Neutrophil (primary cell): ENCODE measurements at regions not wholly inside any gene's neighbourhood (a gene's known extent, or its start where the extent isn't known, plus 50 kb on each side); places are given as distances from the start of the nearest gene placed in this dataset.

Source experiments
- H3K27ac ChIP-seq: fragments of 200-600 bp; sonication (generic); 2 replicates; pipeline ENCODE4 v1.5.1; 2016; ENCODE audit warnings: mild to moderate bottlenecking, moderate library complexity
- H3K27me3 ChIP-seq: fragments of 200-600 bp; sonication (generic); 2 replicates; pipeline ENCODE4 v1.6.0; 2016; ENCODE audit warnings: mild to moderate bottlenecking
- H3K36me3 ChIP-seq: fragments of 200-600 bp; sonication (generic); 2 replicates; pipeline ENCODE4 v1.5.1; 2017
- H3K4me1 ChIP-seq, 2 experiments: fragments of 200-600 bp in 1 of 2; sonication (generic) in 1 of 2; 1 replicate in 1 of 2; 2 replicates in 1 of 2; pipeline versions ENCODE4 v1.5.1 to v1.6.1; 2013 to 2016; ENCODE audit warnings: low read depth in 1 of 2, low read length in 1 of 2, mild to moderate bottlenecking in 1 of 2, moderate library complexity in 1 of 2; ENCODE audit not compliant: control insufficient read depth in 1 of 2, insufficient read depth in 1 of 2
- H3K4me3 ChIP-seq, 2 experiments: fragments of 200-600 bp in 1 of 2; sonication (generic) in 1 of 2; 1 replicate in 1 of 2; 2 replicates in 1 of 2; pipeline ENCODE4 v1.5.1; 2013 to 2016; ENCODE audit warnings: low read depth in 1 of 2, low read length in 1 of 2, mild to moderate bottlenecking in 1 of 2, moderate library complexity in 1 of 2
- H3K9me3 ChIP-seq: fragments of 200-600 bp; sonication (generic); 2 replicates; pipeline ENCODE4 v1.5.1; 2016
- TF ChIP-seq, protein P1 (sequence below): fragments of 200-600 bp; sonication (generic); IDR thresholded peaks from 2 replicates; pipeline ENCODE4 v1.5.1; 2016; ENCODE audit warnings: antibody characterized with exemption

- no peaks in the 10 kb centered on the region for H3K27me3 ChIP-seq
- no peaks in the 10 kb centered on the region for H3K9me3 ChIP-seq
- H3K4me1 ChIP-seq: peaks cover 0 to 9% of the 10 kb centered on the region in 2 experiments
- no peak overlapping the region for H3K27ac ChIP-seq
- H3K4me3 ChIP-seq: no peak overlapping the region
- TF ChIP-seq, protein P1, sequence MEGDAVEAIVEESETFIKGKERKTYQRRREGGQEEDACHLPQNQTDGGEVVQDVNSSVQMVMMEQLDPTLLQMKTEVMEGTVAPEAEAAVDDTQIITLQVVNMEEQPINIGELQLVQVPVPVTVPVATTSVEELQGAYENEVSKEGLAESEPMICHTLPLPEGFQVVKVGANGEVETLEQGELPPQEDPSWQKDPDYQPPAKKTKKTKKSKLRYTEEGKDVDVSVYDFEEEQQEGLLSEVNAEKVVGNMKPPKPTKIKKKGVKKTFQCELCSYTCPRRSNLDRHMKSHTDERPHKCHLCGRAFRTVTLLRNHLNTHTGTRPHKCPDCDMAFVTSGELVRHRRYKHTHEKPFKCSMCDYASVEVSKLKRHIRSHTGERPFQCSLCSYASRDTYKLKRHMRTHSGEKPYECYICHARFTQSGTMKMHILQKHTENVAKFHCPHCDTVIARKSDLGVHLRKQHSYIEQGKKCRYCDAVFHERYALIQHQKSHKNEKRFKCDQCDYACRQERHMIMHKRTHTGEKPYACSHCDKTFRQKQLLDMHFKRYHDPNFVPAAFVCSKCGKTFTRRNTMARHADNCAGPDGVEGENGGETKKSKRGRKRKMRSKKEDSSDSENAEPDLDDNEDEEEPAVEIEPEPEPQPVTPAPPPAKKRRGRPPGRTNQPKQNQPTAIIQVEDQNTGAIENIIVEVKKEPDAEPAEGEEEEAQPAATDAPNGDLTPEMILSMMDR: no peak
- H3K36me3 ChIP-seq: no peaks in the 10 kb centered on the region
These were observed 100.3 kb downstream of the FAS start for GRCh38 chr10:89090756-89091445.

DNA sequence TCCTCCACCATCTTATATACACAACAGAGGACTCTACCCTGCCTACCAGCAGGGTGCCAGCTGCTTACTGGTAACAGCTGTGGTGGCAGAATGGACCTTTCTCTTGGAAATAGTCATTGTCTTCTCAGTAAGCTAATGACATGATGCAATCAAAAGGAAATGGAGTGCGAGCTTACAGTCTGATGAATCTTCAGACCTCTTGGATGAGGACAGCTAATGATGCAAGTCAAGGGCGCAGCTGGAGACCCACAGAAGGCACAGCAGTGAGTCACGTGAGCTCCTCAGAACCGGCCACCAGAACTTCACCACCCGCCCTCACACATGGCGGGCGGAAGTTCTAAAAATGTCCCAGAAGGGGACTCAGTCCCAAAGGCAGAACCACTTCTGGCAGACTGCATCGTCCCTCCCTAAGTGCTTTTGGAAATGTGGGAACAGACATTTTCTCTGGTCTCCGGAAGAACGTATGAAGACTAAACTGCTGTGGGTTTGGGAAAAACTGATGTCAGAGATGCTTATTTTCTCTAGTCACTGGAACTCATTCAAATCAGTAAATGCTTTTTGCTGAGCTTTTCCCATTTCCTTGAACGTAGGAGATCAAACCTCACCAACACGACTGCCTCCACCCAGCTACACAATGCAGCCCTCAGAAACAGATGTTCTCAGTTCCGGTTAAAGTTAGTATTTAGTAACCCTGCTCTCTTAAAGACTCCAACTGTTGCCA is 96.4 kb downstream of the FAS start:
- Histone ChIP-seq H3K4me1 (peaks cover 0 to 9% of the 10 kb centered on the region in 2 experiments), H3K4me3 (no peak overlapping the region), H3K27ac (no peak overlapping the region), H3K27me3 (no peaks in the 10 kb centered on the region), H3K36me3 (no peaks in the 10 kb centered on the region), H3K9me3 (no peaks in the 10 kb centered on the region)
- TF ChIP-seq, protein P1: no peak

- Histone ChIP-seq H3K9me3 (no peaks in the 10 kb centered on the region), H3K4me1 (no peaks in the 10 kb centered on the region), H3K36me3 (no peaks in the 10 kb centered on the region), H3K27ac (peak overlapping the region; percentile 14), H3K27me3 (no peaks in the 10 kb centered on the region), H3K4me3 (no peak overlapping the region)
- TF ChIP-seq, protein P1: no peak
These were observed 94.6 kb downstream of the FAS start for GRCh38 chr10:89085153-89085552.

DNA sequence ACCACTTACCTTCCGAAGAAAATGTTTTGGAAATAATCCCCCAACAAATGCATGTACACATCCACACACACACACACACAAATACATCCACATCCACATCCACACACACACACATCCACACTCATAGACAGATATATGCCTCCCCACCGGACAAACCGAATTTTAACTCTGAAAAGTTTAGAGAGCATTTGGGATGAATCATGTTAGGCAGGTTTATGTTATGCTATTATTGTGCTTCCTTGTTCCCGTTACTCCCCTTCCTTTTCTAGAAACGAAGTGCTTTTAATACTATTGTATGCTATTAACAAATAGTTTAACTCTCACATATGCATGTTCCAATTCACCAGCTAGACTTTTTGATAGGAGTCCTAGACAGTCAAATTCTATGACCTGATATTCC is 91.5 kb downstream of the FAS start:
- Histone ChIP-seq H3K9me3 (no peaks in the 10 kb centered on the region), H3K36me3 (no peaks in the 10 kb centered on the region), H3K4me1 (no peaks in the 10 kb centered on the region), H3K27me3 (no peaks in the 10 kb centered on the region), H3K27ac (no peak overlapping the region), H3K4me3 (no peak overlapping the region)
- TF ChIP-seq, protein P1: no peak

DNA sequence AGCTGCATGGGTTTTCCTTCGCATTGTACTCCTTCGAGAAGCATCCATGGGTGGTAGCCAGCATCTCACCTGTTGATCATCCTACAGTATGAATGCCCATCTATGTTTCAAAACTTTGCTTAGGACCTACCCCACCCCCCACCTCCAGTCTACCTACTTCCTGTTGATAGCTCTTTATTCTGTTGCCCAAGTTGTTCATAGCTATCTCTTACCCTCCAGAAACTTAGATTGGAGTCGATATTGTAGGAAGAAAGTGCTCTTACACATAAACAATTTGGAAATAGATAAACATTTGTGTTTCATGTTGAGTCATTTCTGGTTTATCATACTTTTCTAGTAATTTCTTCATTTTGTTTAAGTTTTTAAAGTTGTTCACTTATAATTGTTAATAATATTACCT is 90.1 kb downstream of the FAS start:
- Histone ChIP-seq H3K9me3 (no peaks in the 10 kb centered on the region), H3K4me1 (no peaks in the 10 kb centered on the region), H3K4me3 (no peak overlapping the region), H3K27ac (no peak overlapping the region), H3K36me3 (no peaks in the 10 kb centered on the region), H3K27me3 (no peaks in the 10 kb centered on the region)
- TF ChIP-seq, protein P1: no peak
